KMS-11 (cell line): ENCODE measurements at regions not wholly inside any gene's neighbourhood (a gene's known extent, or its start where the extent isn't known, plus 50 kb on each side); places are given as distances from the start of the nearest gene placed in this dataset.

Experiments
- H2AFZ ChIP-seq: fragments of 200-600 bp; sonication (generic); 2 replicates; pipeline ENCODE4 v1.6.1; 2016; ENCODE audit warnings: antibody characterized with exemption, mixed run types, low read depth
- H3K27ac ChIP-seq: fragments of 200-600 bp; sonication (generic); 2 replicates; pipeline ENCODE4 v1.6.1; 2016; ENCODE audit warnings: mild to moderate bottlenecking, mixed run types
- H3K27me3 ChIP-seq: fragments of 200-600 bp; sonication (generic); 2 replicates; pipeline ENCODE4 v1.6.1; 2017; ENCODE audit warnings: mild to moderate bottlenecking, low read depth, mixed run types, moderate library complexity; ENCODE audit not compliant: insufficient read depth
- H3K36me3 ChIP-seq: fragments of 200-600 bp; sonication (generic); 2 replicates; pipeline ENCODE4 v1.6.1; 2017; ENCODE audit warnings: mild to moderate bottlenecking, mixed run types; ENCODE audit not compliant: insufficient read depth
- H3K4me1 ChIP-seq: fragments of 200-600 bp; sonication (generic); 2 replicates; pipeline ENCODE4 v1.6.1; 2016; ENCODE audit warnings: mild to moderate bottlenecking, low read depth, mixed run types; ENCODE audit not compliant: poor library complexity, severe bottlenecking
- H3K4me2 ChIP-seq: fragments of 200-600 bp; sonication (generic); 2 replicates; pipeline ENCODE4 v1.7.0; 2016; ENCODE audit warnings: mild to moderate bottlenecking, mixed run types
- H3K4me3 ChIP-seq: fragments of 200-600 bp; sonication (generic); IDR thresholded peaks from 2 replicates; pipeline ENCODE4 v1.6.1; 2017; ENCODE audit warnings: low read depth, low read length, mixed read lengths; ENCODE audit not compliant: insufficient read depth
- H3K79me2 ChIP-seq: fragments of 200-600 bp; sonication (generic); 2 replicates; pipeline ENCODE4 v1.6.1; 2016; ENCODE audit warnings: low read depth, mixed run types; ENCODE audit not compliant: insufficient read depth
- H3K9ac ChIP-seq: fragments of 200-600 bp; sonication (generic); 2 replicates; pipeline ENCODE4 v1.6.1; 2016; ENCODE audit warnings: mild to moderate bottlenecking, mixed run types
- H4K20me1 ChIP-seq: fragments of 200-600 bp; sonication (generic); 2 replicates; pipeline ENCODE4 v1.6.1; 2016; ENCODE audit warnings: mild to moderate bottlenecking, mixed run types; ENCODE audit not compliant: insufficient read depth
- CTCF ChIP-seq: fragments of 200-600 bp; sonication (generic); conservative IDR thresholded peaks from 2 replicates; pipeline ENCODE4 v1.6.1; 2017; ENCODE audit warnings: low read depth, mild to moderate bottlenecking, antibody characterized with exemption, low read length, moderate library complexity, mixed read lengths

DNA sequence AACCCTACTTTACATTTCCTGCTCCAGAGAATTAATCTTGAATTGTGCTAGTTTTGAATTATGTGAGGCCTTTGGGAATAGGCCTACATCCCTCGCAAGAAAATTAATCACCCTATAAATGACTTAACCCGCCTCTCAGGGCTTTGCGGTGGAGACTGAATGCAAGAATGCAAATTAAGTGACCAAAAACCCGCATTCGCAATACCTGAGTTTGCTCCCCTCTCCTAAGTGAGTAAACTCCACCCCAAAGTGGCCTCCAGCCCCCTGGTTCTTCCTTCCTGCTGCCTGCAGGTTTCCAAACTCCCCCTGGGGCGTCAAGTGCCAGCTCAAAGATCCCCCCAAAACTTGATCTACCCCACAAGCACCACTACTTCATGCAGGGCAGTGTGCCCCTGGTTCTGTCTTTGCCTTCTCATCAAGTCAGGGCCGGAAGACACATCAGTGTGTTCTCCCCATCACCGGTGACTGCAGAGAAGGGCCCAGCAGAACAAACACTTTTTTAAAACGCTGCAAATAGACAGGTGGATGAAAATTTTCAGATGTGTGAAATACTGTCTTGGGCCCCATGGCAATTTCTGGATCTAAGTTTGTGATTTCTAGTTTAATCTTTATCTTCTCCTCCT lies 644.7 kb downstream of the VRK1 start:
- H3K27me3 ChIP-seq: no peaks in the 10 kb centered on the region
- no peaks in the 10 kb centered on the region for H3K79me2 ChIP-seq
- no peaks in the 10 kb centered on the region for H3K36me3 ChIP-seq
- H3K9ac ChIP-seq: peak overlapping the region; percentile 30; the same call in 1 of the 2 replicates
- H3K4me3 ChIP-seq: no peak overlapping the region
- peak overlapping the region; percentile 76 for H2AFZ ChIP-seq
- no peaks in the 10 kb centered on the region for H4K20me1 ChIP-seq
- peaks cover 31% of the 10 kb centered on the region for H3K4me1 ChIP-seq
- peak overlapping the region; percentile 48; the same call in 1 of the 2 replicates for H3K4me2 ChIP-seq
- peak overlapping the region; percentile 88 for H3K27ac ChIP-seq
- TF ChIP-seq CTCF: no peak

GRCh38 chr14:97442363-97442762 lies 645.2 kb downstream of the VRK1 start:
- H2AFZ ChIP-seq: peak overlapping the region; percentile 76
- H3K27ac ChIP-seq: peak overlapping the region; percentile 88
- H3K4me2 ChIP-seq: peak overlapping the region; percentile 48; the same call in 1 of the 2 replicates
- no peaks in the 10 kb centered on the region for H3K79me2 ChIP-seq
- H4K20me1 ChIP-seq: no peaks in the 10 kb centered on the region
- no peaks in the 10 kb centered on the region for H3K36me3 ChIP-seq
- no peak overlapping the region for H3K4me3 ChIP-seq
- H3K27me3 ChIP-seq: no peaks in the 10 kb centered on the region
- peaks cover 31% of the 10 kb centered on the region for H3K4me1 ChIP-seq
- peak overlapping the region; percentile 30; the same call in 1 of the 2 replicates for H3K9ac ChIP-seq
- TF ChIP-seq CTCF: no peak

DNA sequence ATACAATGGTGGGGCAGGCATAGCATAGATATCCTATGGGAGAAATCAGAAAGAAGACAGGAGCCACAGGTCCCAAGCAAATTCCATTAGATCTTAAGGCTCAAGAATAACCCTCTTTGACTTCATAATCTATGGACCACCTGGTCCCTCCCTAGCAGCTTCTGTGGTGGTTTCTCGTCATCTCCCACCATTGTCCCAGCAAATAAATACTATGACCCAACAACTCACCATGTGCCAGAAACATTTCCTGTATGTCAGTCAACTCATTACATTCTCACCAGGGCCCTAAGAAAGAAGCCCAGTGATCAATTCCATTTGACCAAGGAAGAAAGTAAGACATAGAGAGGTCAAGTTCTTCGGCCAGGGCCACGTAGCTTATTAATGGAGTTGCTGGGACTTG lies 646.2 kb downstream of the VRK1 start:
- no peaks in the 10 kb centered on the region for H4K20me1 ChIP-seq
- H3K79me2 ChIP-seq: no peaks in the 10 kb centered on the region
- no peaks in the 10 kb centered on the region for H3K27me3 ChIP-seq
- peaks cover 31% of the 10 kb centered on the region for H3K4me1 ChIP-seq
- no peak overlapping the region for H2AFZ ChIP-seq
- H3K27ac ChIP-seq: peak overlapping the region; percentile 88; the same call in 1 of the 2 replicates
- H3K36me3 ChIP-seq: no peaks in the 10 kb centered on the region
- H3K4me2 ChIP-seq: 0 out of 2 replicates have a peak overlapping the region, but pooled peaks have one; percentile 17
- no peak overlapping the region for H3K4me3 ChIP-seq
- TF ChIP-seq CTCF: no peak
- H3K9ac ChIP-seq: no peak overlapping the region

GRCh38 chr14:97444248-97444647 lies 647.1 kb downstream of the VRK1 start:
- Histone ChIP-seq H3K4me2 (no peak overlapping the region), H3K27ac (no peak overlapping the region), H3K79me2 (no peaks in the 10 kb centered on the region), H3K4me1 (peaks cover 31% of the 10 kb centered on the region), H3K4me3 (no peak overlapping the region), H4K20me1 (no peaks in the 10 kb centered on the region), H3K36me3 (no peaks in the 10 kb centered on the region), H2AFZ (no peak overlapping the region), H3K9ac (no peak overlapping the region), H3K27me3 (no peaks in the 10 kb centered on the region)
- TF ChIP-seq CTCF: no peak
